ENCODE measurements at regions not wholly inside any gene's neighbourhood (a gene's known extent, or its start where the extent isn't known, plus 50 kb on each side); places are given as distances from the start of the nearest gene placed in this dataset.

DNA sequence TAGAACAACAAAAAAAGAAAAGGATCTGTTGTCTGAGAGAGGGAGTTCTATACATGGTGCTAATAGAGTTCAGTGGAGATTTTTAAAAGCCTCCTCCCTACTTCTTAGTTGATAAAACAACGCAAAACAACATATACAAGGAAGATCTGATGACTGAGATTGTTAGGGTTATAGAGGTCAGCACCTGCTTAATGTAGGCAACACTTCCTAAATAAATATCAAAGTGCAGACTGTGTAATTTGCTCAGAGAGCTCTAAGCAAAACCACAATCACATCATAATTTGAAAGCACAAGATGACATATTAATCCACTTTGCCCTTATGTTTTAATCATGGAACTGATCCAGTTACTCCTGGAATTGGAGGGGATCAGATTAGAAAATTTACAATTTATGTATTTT, 474.5 kb downstream of the PRR16 start:
- TF ChIP-seq POLR2A (IDR thresholded peaks at IDR 0.05) = no peak
- TF ChIP-seq, protein P1, sequence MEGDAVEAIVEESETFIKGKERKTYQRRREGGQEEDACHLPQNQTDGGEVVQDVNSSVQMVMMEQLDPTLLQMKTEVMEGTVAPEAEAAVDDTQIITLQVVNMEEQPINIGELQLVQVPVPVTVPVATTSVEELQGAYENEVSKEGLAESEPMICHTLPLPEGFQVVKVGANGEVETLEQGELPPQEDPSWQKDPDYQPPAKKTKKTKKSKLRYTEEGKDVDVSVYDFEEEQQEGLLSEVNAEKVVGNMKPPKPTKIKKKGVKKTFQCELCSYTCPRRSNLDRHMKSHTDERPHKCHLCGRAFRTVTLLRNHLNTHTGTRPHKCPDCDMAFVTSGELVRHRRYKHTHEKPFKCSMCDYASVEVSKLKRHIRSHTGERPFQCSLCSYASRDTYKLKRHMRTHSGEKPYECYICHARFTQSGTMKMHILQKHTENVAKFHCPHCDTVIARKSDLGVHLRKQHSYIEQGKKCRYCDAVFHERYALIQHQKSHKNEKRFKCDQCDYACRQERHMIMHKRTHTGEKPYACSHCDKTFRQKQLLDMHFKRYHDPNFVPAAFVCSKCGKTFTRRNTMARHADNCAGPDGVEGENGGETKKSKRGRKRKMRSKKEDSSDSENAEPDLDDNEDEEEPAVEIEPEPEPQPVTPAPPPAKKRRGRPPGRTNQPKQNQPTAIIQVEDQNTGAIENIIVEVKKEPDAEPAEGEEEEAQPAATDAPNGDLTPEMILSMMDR (IDR thresholded peaks at IDR 0.05) = no peak
